Hepatocyte (in vitro differentiated cells): ENCODE measurements at regions not wholly inside any gene's neighbourhood (a gene's known extent, or its start where the extent isn't known, plus 50 kb on each side); places are given as distances from the start of the nearest gene placed in this dataset.

Source experiments
- EZH2 ChIP-seq: fragments of 200-600 bp; sonication (generic); IDR thresholded peaks from 2 replicates; pipeline ENCODE4 v1.6.1; 2016; ENCODE audit warnings: antibody characterized with exemption, mild to moderate bottlenecking, borderline replicate concordance
- TF ChIP-seq, protein P1 (sequence below): fragments of 200-600 bp; sonication (generic); IDR thresholded peaks from 2 replicates; pipeline ENCODE4 v1.5.1; 2016; ENCODE audit warnings: antibody characterized with exemption, mild to moderate bottlenecking; ENCODE audit not compliant: poor library complexity

DNA sequence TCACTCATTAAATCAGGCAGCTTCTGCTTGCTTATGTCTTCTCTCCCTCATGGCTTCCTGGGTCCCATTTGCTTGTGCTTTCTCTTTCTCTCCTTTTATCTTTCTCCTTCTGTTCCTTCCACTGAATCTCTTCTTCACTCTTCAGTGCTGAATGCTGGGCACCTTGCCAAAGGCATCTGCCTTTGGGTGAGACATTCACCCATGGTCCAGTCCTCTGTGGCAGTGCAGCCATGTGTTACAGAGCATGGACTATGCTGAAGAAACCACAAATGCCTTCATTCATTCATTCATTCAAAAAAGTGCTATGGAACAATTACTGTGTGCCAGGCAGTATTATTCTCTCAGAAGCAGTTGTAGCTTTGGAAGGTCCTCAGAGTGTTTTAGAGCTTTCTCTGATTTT is 344.4 kb upstream of the STXBP6 start:
- no peak for TF ChIP-seq EZH2
- TF ChIP-seq, protein P1, sequence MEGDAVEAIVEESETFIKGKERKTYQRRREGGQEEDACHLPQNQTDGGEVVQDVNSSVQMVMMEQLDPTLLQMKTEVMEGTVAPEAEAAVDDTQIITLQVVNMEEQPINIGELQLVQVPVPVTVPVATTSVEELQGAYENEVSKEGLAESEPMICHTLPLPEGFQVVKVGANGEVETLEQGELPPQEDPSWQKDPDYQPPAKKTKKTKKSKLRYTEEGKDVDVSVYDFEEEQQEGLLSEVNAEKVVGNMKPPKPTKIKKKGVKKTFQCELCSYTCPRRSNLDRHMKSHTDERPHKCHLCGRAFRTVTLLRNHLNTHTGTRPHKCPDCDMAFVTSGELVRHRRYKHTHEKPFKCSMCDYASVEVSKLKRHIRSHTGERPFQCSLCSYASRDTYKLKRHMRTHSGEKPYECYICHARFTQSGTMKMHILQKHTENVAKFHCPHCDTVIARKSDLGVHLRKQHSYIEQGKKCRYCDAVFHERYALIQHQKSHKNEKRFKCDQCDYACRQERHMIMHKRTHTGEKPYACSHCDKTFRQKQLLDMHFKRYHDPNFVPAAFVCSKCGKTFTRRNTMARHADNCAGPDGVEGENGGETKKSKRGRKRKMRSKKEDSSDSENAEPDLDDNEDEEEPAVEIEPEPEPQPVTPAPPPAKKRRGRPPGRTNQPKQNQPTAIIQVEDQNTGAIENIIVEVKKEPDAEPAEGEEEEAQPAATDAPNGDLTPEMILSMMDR = no peak
